Testis (tissue), 2 donors: ENCODE measurements at regions not wholly inside any gene's neighbourhood (a gene's known extent, or its start where the extent isn't known, plus 50 kb on each side); places are given as distances from the start of the nearest gene placed in this dataset.
A peak's percentile ranks its signal among the peaks of the same experiment; 100 is the strongest.

Source experiments
- DNase-seq: peaks from one replicate; pipeline ENCODE4 v3.0.0-alpha.2; 2019
- H3K27ac ChIP-seq, 2 donors: fragments of 200-600 bp; sonication (generic); one replicate each; pipeline ENCODE4 v1.5.1; 2019
- H3K27me3 ChIP-seq: fragments of 200-600 bp; sonication (generic); one replicate; pipeline ENCODE4 v1.5.1; 2019
- H3K36me3 ChIP-seq: fragments of 200-600 bp; sonication (generic); one replicate; pipeline ENCODE4 v1.5.1; 2017; ENCODE audit warnings: low read depth; ENCODE audit errors: missing control alignments
- H3K4me1 ChIP-seq: fragments of 200-600 bp; sonication (generic); one replicate; pipeline ENCODE4 v1.5.1; 2019
- H3K4me3 ChIP-seq, 2 donors: fragments of 200-600 bp; sonication (generic); one replicate each; pipeline ENCODE4 v1.5.1; 2017 to 2019
- H3K9me3 ChIP-seq: fragments of 200-600 bp; sonication (generic); one replicate; pipeline ENCODE4 v1.5.1; 2017
- POLR2A ChIP-seq: fragments of 450-650 bp; IDR thresholded peaks from one replicate; pipeline ENCODE4 v1.6.1; 2017; ENCODE audit warnings: antibody characterized with exemption, mild to moderate bottlenecking, moderate library complexity
- WGBS, 2 donors: methylation state at CpG; one replicate each; pipeline ENCODE4 v1.1.5; 2018; 5-methylcytosine and 5-hydroxymethylcytosine counted together
- intact Hi-C: fragments of 100-400 bp; cut with DNase I; formaldehyde crosslinking; loops from one replicate; pipeline ENCODE4 v1.15.1; 2023; ENCODE audit warnings: low total_unique reads
- TF ChIP-seq, protein P1 (sequence below), 3 experiments: fragments of 450-650 bp in 2 of 3; fragments of 200-600 bp in 1 of 3; sonication (generic) in 1 of 3; IDR thresholded peaks; one replicate each; pipeline ENCODE4 v1.5.1; 2016 to 2019; ENCODE audit warnings: antibody characterized with exemption in 3 of 3, mild to moderate bottlenecking in 2 of 3, moderate library complexity in 1 of 3

DNA sequence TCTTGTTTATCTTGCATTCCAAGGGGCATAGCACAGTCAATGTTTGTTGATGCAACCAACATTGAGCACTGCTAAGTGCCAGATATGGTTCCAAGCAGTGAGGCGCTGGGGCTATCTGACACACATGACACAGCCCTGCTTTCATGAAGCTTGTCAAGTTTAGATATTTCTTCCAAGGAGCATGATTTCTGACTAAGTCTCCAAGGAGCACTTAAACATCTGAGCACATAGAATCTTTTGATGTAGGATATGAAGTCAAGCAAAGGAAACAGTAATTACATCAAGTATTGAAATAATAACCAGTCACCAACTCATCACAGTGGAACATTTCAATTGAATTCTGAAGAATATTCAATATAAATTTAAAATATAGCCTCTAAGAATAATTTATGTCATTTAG is 177.8 kb upstream of the USP15 start:
- no peak for DNase-seq
- H3K27ac ChIP-seq, result no peak overlapping the region
- no peaks in the 10 kb centered on the region for H3K27me3 ChIP-seq
- intact Hi-C loops, result no loop called here
- H3K4me3 ChIP-seq, result no peak overlapping the region
- no peaks in the 10 kb centered on the region for H3K9me3 ChIP-seq
- no peak for TF ChIP-seq POLR2A
- TF ChIP-seq, protein P1, sequence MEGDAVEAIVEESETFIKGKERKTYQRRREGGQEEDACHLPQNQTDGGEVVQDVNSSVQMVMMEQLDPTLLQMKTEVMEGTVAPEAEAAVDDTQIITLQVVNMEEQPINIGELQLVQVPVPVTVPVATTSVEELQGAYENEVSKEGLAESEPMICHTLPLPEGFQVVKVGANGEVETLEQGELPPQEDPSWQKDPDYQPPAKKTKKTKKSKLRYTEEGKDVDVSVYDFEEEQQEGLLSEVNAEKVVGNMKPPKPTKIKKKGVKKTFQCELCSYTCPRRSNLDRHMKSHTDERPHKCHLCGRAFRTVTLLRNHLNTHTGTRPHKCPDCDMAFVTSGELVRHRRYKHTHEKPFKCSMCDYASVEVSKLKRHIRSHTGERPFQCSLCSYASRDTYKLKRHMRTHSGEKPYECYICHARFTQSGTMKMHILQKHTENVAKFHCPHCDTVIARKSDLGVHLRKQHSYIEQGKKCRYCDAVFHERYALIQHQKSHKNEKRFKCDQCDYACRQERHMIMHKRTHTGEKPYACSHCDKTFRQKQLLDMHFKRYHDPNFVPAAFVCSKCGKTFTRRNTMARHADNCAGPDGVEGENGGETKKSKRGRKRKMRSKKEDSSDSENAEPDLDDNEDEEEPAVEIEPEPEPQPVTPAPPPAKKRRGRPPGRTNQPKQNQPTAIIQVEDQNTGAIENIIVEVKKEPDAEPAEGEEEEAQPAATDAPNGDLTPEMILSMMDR (IDR thresholded peaks at IDR 0.05), result no peak
- WGBS, 2 donors, result 95 to 100% methylated on average over 1 of the region's 1 CpG
- no peaks in the 10 kb centered on the region for H3K4me1 ChIP-seq
- no peaks in the 10 kb centered on the region for H3K36me3 ChIP-seq

DNA sequence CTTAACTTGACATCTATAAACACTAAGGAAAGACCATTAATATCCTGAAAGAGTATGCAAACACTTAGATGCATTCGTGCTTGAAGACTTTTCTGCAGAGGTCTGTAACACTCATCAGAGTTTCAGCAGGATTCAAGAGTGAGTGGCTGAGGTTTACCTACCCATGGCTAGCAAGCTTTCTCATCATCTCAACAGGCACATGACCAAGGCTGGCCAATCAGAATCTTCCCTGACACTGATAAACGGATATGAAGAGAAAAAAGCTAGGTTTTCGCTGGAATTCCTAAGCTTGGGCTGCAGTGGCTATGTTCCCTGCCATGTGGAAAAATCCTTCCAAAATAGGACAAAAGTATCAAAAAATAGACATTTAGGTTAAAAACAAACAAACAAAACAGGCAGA is 162.1 kb upstream of the USP15 start:
- TF ChIP-seq POLR2A, result no peak
- TF ChIP-seq, protein P1 (IDR thresholded peaks at IDR 0.05), result no peak
- Histone ChIP-seq H3K9me3 (no peaks in the 10 kb centered on the region), H3K27me3 (no peaks in the 10 kb centered on the region), H3K27ac (no peak overlapping the region), H3K4me3 (no peak overlapping the region), H3K4me1 (no peaks in the 10 kb centered on the region), H3K36me3 (no peaks in the 10 kb centered on the region)
- DNase-seq, result peak; percentile 21
- intact Hi-C loops, result no loop called here
- WGBS, 2 donors, result 60 to 76% methylated on average over 3 of the region's 3 CpGs

DNA sequence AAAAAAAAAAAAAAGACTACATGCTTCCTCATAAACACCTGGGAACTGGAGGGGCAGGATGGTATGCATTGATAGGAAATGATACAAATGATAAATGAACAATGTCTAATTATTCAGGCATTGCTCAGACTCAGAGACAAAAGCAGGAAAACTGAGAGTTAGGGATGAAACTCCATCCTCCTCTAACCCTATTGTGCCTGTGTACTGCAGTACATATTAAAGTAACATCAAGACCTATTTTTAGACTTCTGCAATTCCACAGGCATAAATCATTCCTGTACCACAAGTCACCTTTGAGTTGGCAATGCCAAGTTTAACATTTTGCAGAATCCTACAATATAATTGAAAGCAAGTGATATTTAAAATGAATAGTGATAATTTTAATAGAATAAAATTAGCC is 156.5 kb upstream of the USP15 start:
- no peaks in the 10 kb centered on the region for H3K27me3 ChIP-seq
- no peaks in the 10 kb centered on the region for H3K9me3 ChIP-seq
- TF ChIP-seq, protein P1 (IDR thresholded peaks at IDR 0.05), result no peak
- TF ChIP-seq POLR2A, result no peak
- no peaks in the 10 kb centered on the region for H3K36me3 ChIP-seq
- no peaks in the 10 kb centered on the region for H3K4me1 ChIP-seq
- no peak overlapping the region for H3K4me3 ChIP-seq
- no peak for DNase-seq
- no peak overlapping the region for H3K27ac ChIP-seq
- intact Hi-C loops, result no loop called here

DNA sequence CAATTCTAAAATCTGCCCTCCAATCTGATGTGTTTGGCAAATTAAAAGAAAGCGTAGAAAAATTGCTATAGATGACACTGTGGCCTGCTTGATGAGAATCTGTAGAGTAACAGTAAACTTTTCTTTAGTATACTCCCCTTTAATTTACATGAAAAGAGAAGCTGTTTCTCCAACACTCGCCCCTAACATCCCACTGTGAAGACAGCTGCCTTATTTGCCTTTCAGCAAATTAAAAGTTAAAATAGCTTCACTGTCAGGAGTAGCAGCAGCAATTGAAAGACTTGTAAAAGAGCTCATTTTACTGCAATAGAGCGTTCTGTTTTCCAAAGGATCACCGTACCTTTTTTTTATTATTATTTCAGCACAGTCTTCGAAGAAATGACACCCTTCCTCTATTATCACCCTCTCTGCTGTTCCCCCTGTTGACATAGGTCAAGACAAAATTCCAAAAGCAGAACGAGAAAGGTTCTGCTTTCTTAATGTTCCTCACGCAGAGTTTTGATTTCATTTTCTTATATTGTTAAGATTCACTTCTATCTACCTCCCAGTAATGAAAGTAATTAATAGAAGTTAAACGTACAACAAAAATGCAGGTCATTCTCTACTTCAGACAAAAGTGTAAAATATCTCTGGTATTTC is 153.5 kb upstream of the USP15 start:
- 42 to 50% methylated on average over 8 of the region's 8 CpGs for WGBS, 2 donors
- no peak overlapping the region for H3K27ac ChIP-seq

More for the DNA sequence above, 153.5 kb upstream of the USP15 start:
- Histone ChIP-seq H3K36me3 (no peaks in the 10 kb centered on the region), H3K27me3 (no peaks in the 10 kb centered on the region), H3K4me1 (no peaks in the 10 kb centered on the region), H3K4me3 (no peak overlapping the region), H3K9me3 (no peaks in the 10 kb centered on the region)
- TF ChIP-seq, protein P1 (IDR thresholded peaks at IDR 0.05), result no peak
- TF ChIP-seq POLR2A, result no peak
- intact Hi-C loops, result no loop called here
- DNase-seq, result no peak
